ENCODE measurements at regions not wholly inside any gene's neighbourhood (a gene's known extent, or its start where the extent isn't known, plus 50 kb on each side); places are given as distances from the start of the nearest gene placed in this dataset.

- no peaks in the 10 kb centered on the region for H3K9me3 ChIP-seq
- peak in 1 of 6 donors; percentile 43 for DNase-seq
- no peaks in the 10 kb centered on the region for H3K36me3 ChIP-seq
- no peak for FAIRE-seq
- TF ChIP-seq, protein P1, sequence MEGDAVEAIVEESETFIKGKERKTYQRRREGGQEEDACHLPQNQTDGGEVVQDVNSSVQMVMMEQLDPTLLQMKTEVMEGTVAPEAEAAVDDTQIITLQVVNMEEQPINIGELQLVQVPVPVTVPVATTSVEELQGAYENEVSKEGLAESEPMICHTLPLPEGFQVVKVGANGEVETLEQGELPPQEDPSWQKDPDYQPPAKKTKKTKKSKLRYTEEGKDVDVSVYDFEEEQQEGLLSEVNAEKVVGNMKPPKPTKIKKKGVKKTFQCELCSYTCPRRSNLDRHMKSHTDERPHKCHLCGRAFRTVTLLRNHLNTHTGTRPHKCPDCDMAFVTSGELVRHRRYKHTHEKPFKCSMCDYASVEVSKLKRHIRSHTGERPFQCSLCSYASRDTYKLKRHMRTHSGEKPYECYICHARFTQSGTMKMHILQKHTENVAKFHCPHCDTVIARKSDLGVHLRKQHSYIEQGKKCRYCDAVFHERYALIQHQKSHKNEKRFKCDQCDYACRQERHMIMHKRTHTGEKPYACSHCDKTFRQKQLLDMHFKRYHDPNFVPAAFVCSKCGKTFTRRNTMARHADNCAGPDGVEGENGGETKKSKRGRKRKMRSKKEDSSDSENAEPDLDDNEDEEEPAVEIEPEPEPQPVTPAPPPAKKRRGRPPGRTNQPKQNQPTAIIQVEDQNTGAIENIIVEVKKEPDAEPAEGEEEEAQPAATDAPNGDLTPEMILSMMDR (IDR thresholded peaks at IDR 0.05), result no peak
- no peak overlapping the region for H3K4me3 ChIP-seq
- no peak overlapping the region for H3K27ac ChIP-seq
- WGBS, 2 donors, result 25 to 28% methylated on average over 4 of the region's 4 CpGs
- peak in 1 of 4 donors; percentile 5 for ATAC-seq
- H3K4me1 ChIP-seq, result peaks cover 0 to 5% (median 4%) of the 10 kb centered on the region in 3 donors
- no peaks in the 10 kb centered on the region for H3K27me3 ChIP-seq
- intact Hi-C loops (cut with DNase I), result loop anchor here in 2 of 3 donors (10.0 kb wide), 3 partner anchors 59 to 521 kb away; no protein-coding TSS in a partner anchor
These were observed 86.6 kb downstream of the LINGO1 start for GRCh38 chr15:77546050-77546501.

DNA sequence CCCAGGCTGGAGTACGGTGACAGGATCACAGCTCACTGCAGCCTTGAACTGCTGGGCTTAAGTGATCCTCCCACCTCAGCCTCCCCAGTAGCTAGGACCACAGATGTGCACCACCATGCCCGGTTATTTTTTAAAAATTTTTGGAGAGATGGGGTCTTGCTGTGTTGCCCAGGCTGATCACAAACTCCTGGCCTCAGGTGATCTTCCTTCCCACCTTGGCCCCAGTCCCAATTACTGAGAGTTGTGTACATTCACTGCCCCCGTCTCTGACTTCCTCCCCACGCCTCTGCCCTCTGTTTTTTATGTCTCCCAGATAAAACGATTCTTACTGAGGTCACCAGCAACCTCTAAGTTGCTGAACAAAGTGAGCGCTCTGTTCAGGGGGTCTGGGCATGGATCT, 87.7 kb downstream of the LINGO1 start:
- Histone ChIP-seq H3K9me3 (no peaks in the 10 kb centered on the region), H3K4me3 (no peak overlapping the region), H3K36me3 (no peaks in the 10 kb centered on the region), H3K27me3 (no peaks in the 10 kb centered on the region), H3K4me1 (peaks cover 0 to 5% (median 4%) of the 10 kb centered on the region in 3 donors), H3K27ac (no peak overlapping the region)
- intact Hi-C loops (cut with DNase I), result loop anchor here in 2 of 3 donors (10.0 kb wide), 3 partner anchors 60 to 520 kb away; no protein-coding TSS in a partner anchor
- TF ChIP-seq, protein P1 (IDR thresholded peaks at IDR 0.05), result no peak
- ATAC-seq, result no peak
- DNase-seq, result peak in 1 of 6 donors; percentile 3
- FAIRE-seq, result no peak
- WGBS, 2 donors, result 77 to 78% methylated on average over 6 of the region's 6 CpGs

DNA sequence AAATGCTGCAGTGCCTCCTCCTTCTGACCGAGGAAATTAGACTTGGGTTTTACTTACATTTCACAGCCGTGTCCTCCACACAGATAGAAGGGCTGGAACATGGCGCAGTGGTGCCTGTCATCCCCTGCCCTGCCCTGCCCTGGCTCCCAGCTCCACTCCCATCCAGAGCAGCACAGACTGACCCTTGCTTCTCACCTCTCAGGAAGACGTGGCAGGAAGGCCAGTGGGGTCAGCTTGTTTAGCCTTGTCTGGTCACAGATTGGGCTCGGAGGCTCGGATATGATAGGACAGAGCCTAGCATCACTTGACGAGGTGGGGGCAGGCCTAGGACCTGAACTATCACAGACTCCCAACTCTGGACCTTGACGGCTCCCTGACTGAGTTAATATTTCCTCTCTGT, 88.5 kb downstream of the LINGO1 start:
- peaks cover 2 to 9% (median 7%) of the 10 kb centered on the region in 3 donors for H3K4me1 ChIP-seq
- intact Hi-C loops (cut with DNase I), result loop anchor here in 2 of 3 donors (10.0 kb wide), 3 partner anchors 61 to 519 kb away; no protein-coding TSS in a partner anchor
- WGBS, 2 donors, result 54 to 57% methylated on average over 8 of the region's 8 CpGs
- peak in 1 of 6 donors; percentile 35 for DNase-seq
- no peaks in the 10 kb centered on the region for H3K9me3 ChIP-seq
- no peaks in the 10 kb centered on the region for H3K36me3 ChIP-seq
- H3K27me3 ChIP-seq, result no peaks in the 10 kb centered on the region
- no peak overlapping the region for H3K4me3 ChIP-seq
- TF ChIP-seq, protein P1 (IDR thresholded peaks at IDR 0.05), result no peak
- FAIRE-seq, result no peak
- H3K27ac ChIP-seq, result no peak overlapping the region
- no peak for ATAC-seq

GRCh38 chr15:77543159-77543882, 89.4 kb downstream of the LINGO1 start:
- TF ChIP-seq, protein P1 (IDR thresholded peaks at IDR 0.05), result peak; percentile 92 to 97 (median 95)
- intact Hi-C loops (cut with DNase I), result loop anchor here in 2 of 3 donors (10.0 kb wide), 3 partner anchors 61 to 519 kb away; no protein-coding TSS in a partner anchor
- ATAC-seq (peak; percentile 89 to 95 (median 90)), FAIRE-seq (no peak), DNase-seq (peak; percentile 80 to 96 (median 91))
- Histone ChIP-seq H3K4me1 (peaks cover 6 to 16% (median 16%) of the 10 kb centered on the region in 3 donors), H3K4me3 (peak overlapping the region; percentile 27 to 48 (median 41)), H3K9me3 (no peaks in the 10 kb centered on the region), H3K27me3 (no peaks in the 10 kb centered on the region), H3K36me3 (no peaks in the 10 kb centered on the region), H3K27ac (peak overlapping the region in 3 of 4 donors; percentile 35 to 60 (median 54))
- WGBS, 2 donors, result 4 to 7% methylated on average over 32 of the region's 32 CpGs
